PC-3 (cell line): ENCODE measurements at regions not wholly inside any gene's neighbourhood (a gene's known extent, or its start where the extent isn't known, plus 50 kb on each side); places are given as distances from the start of the nearest gene placed in this dataset.

Experiments used
- ATAC-seq: fragments of 200-7000 bp; cut with Tn5 transposase; 2 replicates; pipeline ENCODE4 v1.9.1; 2020; ENCODE audit warnings: mild to moderate bottlenecking, moderate library complexity
- BruUV-seq: library from RNA; stranded (reverse); fragments of 400-500 nt; replicated peaks from 2 replicates; lab custom pipeline; 2021; lab: Mats Ljungman, UMichigan
- CTCF ChIA-PET: fragments of 300-600 bp; sonication (Branson Sonifier 250); formaldehyde crosslinking; loops from one replicate; lab custom pipeline; 2022; ENCODE audit warnings: antibody characterized with exemption; lab: Charles Lee
- POLR2A ChIA-PET: fragments of 300-600 bp; sonication (Branson Sonifier 250); formaldehyde crosslinking; loops from one replicate; lab custom pipeline; 2022; ENCODE audit warnings: antibody characterized with exemption; ENCODE audit not compliant: unreplicated experiment; lab: Charles Lee
- DNase-seq: peaks from one replicate; pipeline ENCODE4 v3.0.0-alpha.2; 2015
- H2AFZ ChIP-seq: fragments of 300-600 bp; sonication (generic); 2 replicates; pipeline ENCODE4 v1.6.0; 2016; ENCODE audit warnings: antibody characterized with exemption, low read length
- H3F3A ChIP-seq: fragments of 300-600 bp; sonication (generic); one replicate; pipeline ENCODE4 v1.6.0; 2017; ENCODE audit warnings: antibody characterized with exemption, low read length, control low read depth, mild to moderate bottlenecking; ENCODE audit not compliant: unreplicated experiment
- H3K27ac ChIP-seq: fragments of 300-600 bp; sonication (generic); 2 replicates; pipeline ENCODE4 v1.5.1; 2016; ENCODE audit warnings: mild to moderate bottlenecking, low read length
- H3K27me3 ChIP-seq: fragments of 300-600 bp; sonication (generic); 2 replicates; pipeline ENCODE4 v1.6.1; 2016; ENCODE audit warnings: low read length, mixed read lengths
- H3K36me3 ChIP-seq: fragments of 300-600 bp; sonication (generic); 2 replicates; pipeline ENCODE4 v1.6.1; 2016; ENCODE audit warnings: low read depth, mixed run types, low read length, mixed read lengths
- H3K4me1 ChIP-seq: fragments of 300-600 bp; sonication (generic); 2 replicates; pipeline ENCODE4 v1.5.1; 2016; ENCODE audit warnings: low read length; ENCODE audit not compliant: insufficient read depth
- H3K4me2 ChIP-seq: fragments of 300-600 bp; sonication (generic); 2 replicates; pipeline ENCODE4 v1.6.0; 2016; ENCODE audit warnings: low read length
- H3K4me3 ChIP-seq: fragments of 300-600 bp; sonication (generic); 2 replicates; pipeline ENCODE4 v1.5.1; 2016; ENCODE audit warnings: mild to moderate bottlenecking, low read length, mixed read lengths
- H3K79me2 ChIP-seq: fragments of 300-600 bp; sonication (generic); 2 replicates; pipeline ENCODE4 v1.6.1; 2017; ENCODE audit warnings: low read length, mixed read lengths
- H3K9ac ChIP-seq: fragments of 300-600 bp; sonication (generic); 2 replicates; pipeline ENCODE4 v1.6.0; 2016; ENCODE audit warnings: mild to moderate bottlenecking, low read length
- H3K9me2 ChIP-seq: fragments of 300-600 bp; sonication (generic); replicated peaks from 2 replicates; pipeline ENCODE4 v1.6.1; 2016; ENCODE audit warnings: mixed run types, low read length, mixed read lengths
- H3K9me3 ChIP-seq: fragments of 300-600 bp; sonication (generic); 2 replicates; pipeline ENCODE4 v1.6.1; 2016; ENCODE audit warnings: low read length, mixed read lengths
- H4K20me1 ChIP-seq: fragments of 300-600 bp; sonication (generic); 2 replicates; pipeline ENCODE4 v1.6.1; 2016; ENCODE audit warnings: low read length, mixed read lengths
- CTCF ChIP-seq: fragments of 300-600 bp; sonication (generic); conservative IDR thresholded peaks from 2 replicates; pipeline ENCODE4 v1.5.1; 2017; ENCODE audit warnings: antibody characterized with exemption, low read depth, mild to moderate bottlenecking, low read length
- EZH2 ChIP-seq: fragments of 300-600 bp; sonication (generic); IDR thresholded peaks from one replicate; pipeline ENCODE4 v1.6.1; 2017; ENCODE audit warnings: antibody characterized with exemption, mild to moderate bottlenecking, low read length; ENCODE audit not compliant: unreplicated experiment
- EZH2phosphoT487 ChIP-seq: fragments of 300-600 bp; sonication (generic); IDR thresholded peaks from 2 replicates; pipeline ENCODE4 v1.6.1; 2018; ENCODE audit warnings: mild to moderate bottlenecking, antibody characterized with exemption, low read length, borderline replicate concordance
- intact Hi-C: fragments of 100-400 bp; cut with micrococcal nuclease; formaldehyde crosslinking; loops from 2 replicates; pipeline ENCODE4 v1.9.0; 2023

GRCh38 chr4:155609455-155610059 lies 57.1 kb upstream of the GUCY1A1 start:
- TF ChIP-seq EZH2phosphoT487: no peak
- TF ChIP-seq EZH2: no peak
- no peak for TF ChIP-seq CTCF
- Histone ChIP-seq H3K4me2 (no peak overlapping the region), H3K36me3 (no peaks in the 10 kb centered on the region), H3K79me2 (no peaks in the 10 kb centered on the region), H3K27me3 (no peaks in the 10 kb centered on the region), H3K27ac (no peak overlapping the region), H3K9ac (no peak overlapping the region), H2AFZ (no peak overlapping the region), H3K9me3 (no peaks in the 10 kb centered on the region), H3F3A (no peaks in the 10 kb centered on the region), H4K20me1 (no peaks in the 10 kb centered on the region), H3K9me2 (no peaks in the 10 kb centered on the region), H3K4me3 (no peak overlapping the region), H3K4me1 (peaks cover 9% of the 10 kb centered on the region)
- ATAC-seq: no peak
- ChIA-PET POLR2A (no interaction called here), CTCF (no interaction called here)
- BruUV-seq: no TSS peak
- intact Hi-C loops: no loop called here
- DNase-seq: no peak

GRCh38 chr4:155608225-155608885 lies 58.3 kb upstream of the GUCY1A1 start:
- Histone ChIP-seq H3F3A (no peaks in the 10 kb centered on the region), H3K36me3 (no peaks in the 10 kb centered on the region), H3K9ac (no peak overlapping the region), H3K9me3 (no peaks in the 10 kb centered on the region), H3K79me2 (no peaks in the 10 kb centered on the region), H4K20me1 (no peaks in the 10 kb centered on the region), H3K9me2 (no peaks in the 10 kb centered on the region), H3K4me3 (no peak overlapping the region), H3K27me3 (no peaks in the 10 kb centered on the region), H2AFZ (no peak overlapping the region), H3K4me2 (no peak overlapping the region), H3K4me1 (peaks cover 15% of the 10 kb centered on the region), H3K27ac (no peak overlapping the region)
- ATAC-seq (no peak), DNase-seq (no peak)
- TF ChIP-seq CTCF (no peak), EZH2 (no peak), EZH2phosphoT487 (no peak)
- BruUV-seq: no TSS peak
- intact Hi-C loops: no loop called here
- ChIA-PET POLR2A (no interaction called here), CTCF (no interaction called here)

DNA sequence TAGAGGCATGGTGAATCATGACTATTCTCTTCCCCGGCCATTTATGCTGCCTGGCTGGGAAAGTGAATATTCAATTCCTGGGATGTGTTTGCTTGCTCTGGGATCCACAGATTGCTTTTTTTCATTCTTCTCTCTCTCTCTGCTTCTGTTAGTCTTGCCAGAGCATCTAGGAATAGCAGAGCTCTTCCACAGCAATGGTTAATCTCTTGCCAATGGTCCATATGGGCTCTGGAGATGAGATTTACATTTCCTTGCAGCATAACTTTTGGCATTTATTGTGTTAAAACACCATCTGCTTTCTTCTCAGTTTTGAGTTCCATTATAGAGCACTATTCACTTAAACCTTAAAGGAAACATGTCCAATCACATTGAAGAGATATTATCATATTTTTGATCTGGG lies 59.2 kb upstream of the GUCY1A1 start:
- ChIA-PET POLR2A (no interaction called here), CTCF (no interaction called here)
- Histone ChIP-seq H2AFZ (no peak overlapping the region), H3K27ac (no peak overlapping the region), H3F3A (no peaks in the 10 kb centered on the region), H4K20me1 (no peaks in the 10 kb centered on the region), H3K4me1 (peaks cover 15% of the 10 kb centered on the region), H3K79me2 (no peaks in the 10 kb centered on the region), H3K36me3 (no peaks in the 10 kb centered on the region), H3K4me3 (no peak overlapping the region), H3K9ac (no peak overlapping the region), H3K27me3 (no peaks in the 10 kb centered on the region), H3K4me2 (no peak overlapping the region), H3K9me3 (no peaks in the 10 kb centered on the region), H3K9me2 (no peaks in the 10 kb centered on the region)
- TF ChIP-seq EZH2 (no peak), EZH2phosphoT487 (no peak), CTCF (no peak)
- DNase-seq: no peak
- BruUV-seq: no TSS peak
- no peak for ATAC-seq
- intact Hi-C loops: no loop called here
